ENCODE measurements at regions not wholly inside any gene's neighbourhood (a gene's known extent, or its start where the extent isn't known, plus 50 kb on each side); places are given as distances from the start of the nearest gene placed in this dataset.

DNA sequence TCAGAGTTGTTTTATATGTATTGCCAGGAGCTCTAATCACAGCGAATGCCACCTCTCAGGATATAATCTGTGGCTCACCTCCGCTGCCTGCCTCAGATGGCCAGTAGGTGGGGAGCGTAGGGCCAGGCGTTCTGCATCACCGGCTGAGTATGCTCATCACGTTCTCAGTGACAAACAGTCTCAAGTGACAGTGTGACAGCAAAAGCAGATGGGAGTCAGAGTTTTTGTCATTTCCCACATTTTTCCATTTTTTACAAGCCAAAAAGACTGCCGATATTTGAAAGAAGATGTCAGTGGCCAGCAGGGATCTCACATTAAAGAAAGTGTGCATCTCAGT, 208.7 kb downstream of the ALDH8A1 start:
- H3K4me1 Mint-ChIP-seq, result no peaks in the 10 kb centered on the region
- H3K9me3 Mint-ChIP-seq, result no peaks in the 10 kb centered on the region
- peaks cover 20% of the 10 kb centered on the region for H3K27me3 Mint-ChIP-seq
- DNase-seq, result no peak
- H3K27ac Mint-ChIP-seq, result no peak overlapping the region
- H3K4me3 Mint-ChIP-seq, result no peak overlapping the region
- no peaks in the 10 kb centered on the region for H3K36me3 Mint-ChIP-seq

GRCh38 chr6:134740473-134741199, 209.3 kb downstream of the ALDH8A1 start:
- no peak for DNase-seq
- Mint-ChIP-seq H3K4me3 (no peak overlapping the region), H3K27me3 (peaks cover 17% of the 10 kb centered on the region), H3K4me1 (no peaks in the 10 kb centered on the region), H3K36me3 (no peaks in the 10 kb centered on the region), H3K27ac (no peak overlapping the region), H3K9me3 (no peaks in the 10 kb centered on the region)

- H3K4me3 Mint-ChIP-seq, result no peak overlapping the region
- H3K9me3 Mint-ChIP-seq, result no peaks in the 10 kb centered on the region
- H3K36me3 Mint-ChIP-seq, result no peaks in the 10 kb centered on the region
- peaks cover 11% of the 10 kb centered on the region for H3K27me3 Mint-ChIP-seq
- H3K27ac Mint-ChIP-seq, result no peak overlapping the region
- no peaks in the 10 kb centered on the region for H3K4me1 Mint-ChIP-seq
- DNase-seq, result no peak
These were observed 209.9 kb downstream of the ALDH8A1 start for GRCh38 chr6:134740027-134740373.

- no peak overlapping the region for H3K4me3 Mint-ChIP-seq
- H3K36me3 Mint-ChIP-seq, result no peaks in the 10 kb centered on the region
- H3K4me1 Mint-ChIP-seq, result no peaks in the 10 kb centered on the region
- H3K27ac Mint-ChIP-seq, result no peak overlapping the region
- no peaks in the 10 kb centered on the region for H3K9me3 Mint-ChIP-seq
- DNase-seq, result no peak
- peaks cover 8% of the 10 kb centered on the region for H3K27me3 Mint-ChIP-seq
These were observed 210.4 kb downstream of the ALDH8A1 start for GRCh38 chr6:134739299-134740026.

GRCh38 chr6:134738211-134738885, 211.6 kb downstream of the ALDH8A1 start:
- H3K27ac Mint-ChIP-seq, result no peak overlapping the region
- H3K4me3 Mint-ChIP-seq, result no peak overlapping the region
- H3K27me3 Mint-ChIP-seq, result peaks cover 8% of the 10 kb centered on the region
- H3K36me3 Mint-ChIP-seq, result no peaks in the 10 kb centered on the region
- DNase-seq, result no peak
- H3K4me1 Mint-ChIP-seq, result no peaks in the 10 kb centered on the region
- no peaks in the 10 kb centered on the region for H3K9me3 Mint-ChIP-seq

DNA sequence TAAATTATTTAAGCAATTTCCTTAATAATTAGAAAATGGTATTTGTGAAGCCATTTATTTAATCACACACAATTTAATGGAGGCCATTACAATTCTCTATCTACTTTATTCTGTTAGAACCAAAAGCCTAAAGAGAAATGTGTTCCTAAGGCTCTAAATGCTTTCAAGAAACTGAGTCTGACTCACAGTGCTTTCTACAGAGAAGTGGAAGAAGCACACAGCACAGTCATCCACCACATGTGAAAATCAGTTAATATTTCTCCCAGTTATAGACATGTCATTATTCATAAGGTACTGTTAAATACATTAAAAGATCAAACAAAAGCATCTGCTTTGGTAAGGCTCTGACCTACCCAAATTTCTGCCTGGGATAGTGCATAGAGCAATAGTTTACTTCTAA, 214.4 kb downstream of the ALDH8A1 start:
- Mint-ChIP-seq H3K9me3 (no peaks in the 10 kb centered on the region), H3K36me3 (no peaks in the 10 kb centered on the region), H3K4me1 (no peaks in the 10 kb centered on the region), H3K4me3 (no peak overlapping the region), H3K27me3 (peaks cover 5% of the 10 kb centered on the region), H3K27ac (no peak overlapping the region)
- DNase-seq, result no peak

DNA sequence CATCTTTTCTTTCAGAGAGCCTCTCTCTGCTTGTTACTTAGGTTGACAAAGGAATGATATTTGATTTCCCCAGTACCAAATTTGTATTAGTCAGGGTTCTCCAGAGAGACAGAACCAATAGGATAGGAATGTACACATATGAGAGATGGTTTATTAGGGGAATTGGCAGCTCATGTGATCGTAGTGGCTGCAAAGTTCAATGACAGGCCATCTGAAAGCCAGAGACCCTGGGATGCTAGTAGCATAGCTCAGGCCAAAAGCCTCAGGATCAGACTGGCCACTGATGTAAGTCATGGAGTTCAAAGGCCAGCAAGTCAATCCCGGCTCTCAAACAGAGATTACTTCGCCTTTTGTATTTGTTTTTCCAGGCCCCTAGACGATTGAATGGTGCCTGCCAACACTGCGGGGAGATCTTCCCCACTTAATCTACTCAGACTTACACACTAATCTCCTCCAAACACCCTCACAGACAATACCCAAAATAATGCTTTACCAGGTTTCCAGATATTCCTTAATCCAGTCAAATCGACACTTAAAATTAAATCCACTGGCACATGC, 215.5 kb downstream of the ALDH8A1 start:
- no peak overlapping the region for H3K27ac Mint-ChIP-seq
- H3K4me3 Mint-ChIP-seq, result no peak overlapping the region
- peaks cover 4% of the 10 kb centered on the region for H3K27me3 Mint-ChIP-seq

DNA sequence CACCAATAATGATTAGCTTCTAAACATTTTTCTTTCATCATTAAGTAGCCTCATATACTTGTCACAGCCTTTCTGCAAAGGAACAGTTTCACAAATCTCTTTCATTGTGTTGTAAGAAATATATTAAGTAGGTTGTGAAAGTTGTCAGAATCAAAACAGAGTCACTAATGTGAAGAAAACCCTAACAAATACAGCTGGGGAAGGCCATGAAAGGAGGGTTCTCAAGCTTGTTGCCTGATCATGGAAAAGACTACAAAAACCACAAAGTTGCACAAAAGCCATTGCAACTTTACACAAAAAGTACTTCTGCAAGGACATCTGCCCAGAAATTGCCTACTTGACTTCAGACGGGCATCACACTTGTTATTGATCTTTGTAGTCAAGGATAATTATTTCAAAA, 216.1 kb downstream of the ALDH8A1 start:
- no peak overlapping the region for H3K4me3 Mint-ChIP-seq
- peaks cover 4% of the 10 kb centered on the region for H3K27me3 Mint-ChIP-seq
- no peak for DNase-seq
- H3K4me1 Mint-ChIP-seq, result no peaks in the 10 kb centered on the region
- no peak overlapping the region for H3K27ac Mint-ChIP-seq
- no peaks in the 10 kb centered on the region for H3K9me3 Mint-ChIP-seq
- H3K36me3 Mint-ChIP-seq, result no peaks in the 10 kb centered on the region

More for the DNA sequence above, 215.5 kb downstream of the ALDH8A1 start:
- Mint-ChIP-seq H3K9me3 (no peaks in the 10 kb centered on the region), H3K4me1 (no peaks in the 10 kb centered on the region), H3K36me3 (no peaks in the 10 kb centered on the region)
- DNase-seq, result no peak

- no peak for DNase-seq
- peaks cover 4% of the 10 kb centered on the region for H3K27me3 Mint-ChIP-seq
- H3K4me1 Mint-ChIP-seq, result no peaks in the 10 kb centered on the region
- no peak overlapping the region for H3K4me3 Mint-ChIP-seq
- no peaks in the 10 kb centered on the region for H3K9me3 Mint-ChIP-seq
- no peak overlapping the region for H3K27ac Mint-ChIP-seq
- H3K36me3 Mint-ChIP-seq, result no peaks in the 10 kb centered on the region
These were observed 217.1 kb downstream of the ALDH8A1 start for GRCh38 chr6:134732763-134733162.

- Mint-ChIP-seq H3K36me3 (no peaks in the 10 kb centered on the region), H3K27ac (no peak overlapping the region), H3K4me1 (no peaks in the 10 kb centered on the region), H3K27me3 (peaks cover 3% of the 10 kb centered on the region), H3K4me3 (no peak overlapping the region), H3K9me3 (no peaks in the 10 kb centered on the region)
- DNase-seq, result no peak
These were observed 218.3 kb downstream of the ALDH8A1 start for GRCh38 chr6:134731615-134732014.

DNA sequence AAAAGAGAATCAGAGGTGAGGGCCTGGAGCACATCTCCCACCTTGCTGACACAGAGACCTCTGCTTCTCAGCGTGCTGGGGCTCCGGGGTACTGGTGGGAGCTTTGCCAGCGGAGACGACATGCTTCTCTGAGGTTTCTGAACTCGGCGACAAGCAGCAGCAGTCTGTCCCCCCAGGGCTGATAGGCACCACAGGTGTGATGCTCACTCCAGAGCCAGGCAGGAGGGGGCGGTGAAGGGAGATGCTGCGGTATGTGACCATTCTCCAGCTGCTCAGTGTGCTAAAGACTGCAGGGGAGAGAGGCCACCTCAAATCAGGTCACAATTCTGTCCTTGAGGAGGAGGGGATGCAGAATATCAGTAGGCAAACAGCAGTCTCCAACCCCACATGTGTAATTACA, 219.9 kb downstream of the ALDH8A1 start:
- no peaks in the 10 kb centered on the region for H3K4me1 Mint-ChIP-seq
- peaks cover 7% of the 10 kb centered on the region for H3K27me3 Mint-ChIP-seq
- no peaks in the 10 kb centered on the region for H3K9me3 Mint-ChIP-seq
- no peak overlapping the region for H3K27ac Mint-ChIP-seq
- DNase-seq, result no peak
- H3K36me3 Mint-ChIP-seq, result no peaks in the 10 kb centered on the region
- no peak overlapping the region for H3K4me3 Mint-ChIP-seq

GRCh38 chr6:134729561-134729960, 220.3 kb downstream of the ALDH8A1 start:
- Mint-ChIP-seq H3K36me3 (no peaks in the 10 kb centered on the region), H3K9me3 (no peaks in the 10 kb centered on the region), H3K27ac (no peak overlapping the region), H3K27me3 (peaks cover 7% of the 10 kb centered on the region), H3K4me3 (no peak overlapping the region), H3K4me1 (no peaks in the 10 kb centered on the region)
- no peak for DNase-seq

- Mint-ChIP-seq H3K36me3 (no peaks in the 10 kb centered on the region), H3K27ac (no peak overlapping the region), H3K9me3 (no peaks in the 10 kb centered on the region), H3K4me1 (no peaks in the 10 kb centered on the region), H3K27me3 (peaks cover 7% of the 10 kb centered on the region), H3K4me3 (no peak overlapping the region)
- no peak for DNase-seq
These were observed 222.8 kb downstream of the ALDH8A1 start for GRCh38 chr6:134727081-134727480.

DNA sequence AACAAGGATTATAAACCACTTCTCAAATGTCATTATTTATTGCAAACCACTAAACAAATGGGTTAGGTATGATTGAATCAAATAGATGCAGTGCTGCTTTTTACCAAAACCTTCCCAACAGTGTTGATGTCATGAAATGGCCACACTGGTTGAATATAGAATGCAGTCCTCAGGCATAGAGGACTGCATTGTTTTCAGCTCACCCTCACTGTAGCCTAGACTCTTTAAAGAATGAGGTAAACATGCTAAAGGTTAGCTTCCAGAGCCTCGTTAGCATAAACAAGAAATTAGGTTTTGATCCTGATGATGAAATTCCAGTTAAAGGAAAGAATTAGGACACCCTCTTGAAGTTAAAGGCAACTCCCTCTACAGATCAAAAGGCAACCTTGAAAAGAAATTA, 224.3 kb downstream of the ALDH8A1 start:
- Mint-ChIP-seq H3K27me3 (peaks cover 7% of the 10 kb centered on the region), H3K4me1 (no peaks in the 10 kb centered on the region), H3K36me3 (no peaks in the 10 kb centered on the region), H3K9me3 (no peaks in the 10 kb centered on the region), H3K4me3 (no peak overlapping the region), H3K27ac (no peak overlapping the region)
- no peak for DNase-seq

DNA sequence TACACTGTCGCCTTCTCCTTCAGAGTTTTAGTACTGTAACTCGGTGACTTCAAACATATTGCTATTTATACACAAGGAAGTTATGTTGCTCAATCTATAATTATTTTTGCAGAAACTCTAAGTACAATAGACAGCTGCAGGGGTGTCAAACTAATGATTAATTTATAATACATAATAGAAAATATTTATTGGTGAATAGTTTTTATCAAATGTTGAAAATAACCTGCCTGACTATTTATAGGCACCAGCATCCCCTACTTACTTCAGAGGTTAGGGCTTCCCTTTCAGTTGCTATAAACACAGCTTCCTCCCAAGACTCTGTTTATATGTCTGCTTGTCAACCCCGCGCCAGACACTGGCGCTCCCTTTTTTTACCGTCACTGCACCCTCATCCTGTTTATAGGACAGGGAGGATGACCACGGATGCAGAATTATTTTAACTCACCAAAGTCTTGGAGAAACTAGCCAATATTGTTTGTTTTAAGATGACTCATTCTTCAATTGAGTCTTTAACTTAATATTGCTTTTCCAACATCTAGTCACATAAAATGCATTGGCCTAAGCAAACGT, 225.0 kb downstream of the ALDH8A1 start:
- Mint-ChIP-seq H3K27ac (no peak overlapping the region), H3K27me3 (peaks cover 7% of the 10 kb centered on the region), H3K4me1 (no peaks in the 10 kb centered on the region), H3K4me3 (no peak overlapping the region), H3K9me3 (no peaks in the 10 kb centered on the region), H3K36me3 (no peaks in the 10 kb centered on the region)
- DNase-seq, result no peak
